NCI-H345 treated with DMSO at 0.1 percent for 48 hours (cell line): ENCODE measurements at regions not wholly inside any gene's neighbourhood (a gene's known extent, or its start where the extent isn't known, plus 50 kb on each side); places are given as distances from the start of the nearest gene placed in this dataset.

ENCODE experiments used
- DNase-seq: peaks from one replicate; lab custom pipeline; 2025; ENCODE audit not compliant: unreplicated experiment; lab: John Stamatoyannopoulos, UW

- DNase-seq = no peak
Measured at GRCh38 chrX:39836802-39837420, 260.8 kb downstream of the BCOR start.

GRCh38 chrX:39837688-39838087 lies 260.1 kb downstream of the BCOR start:
- no peak for DNase-seq

GRCh38 chrX:39839371-39839770 lies 258.4 kb downstream of the BCOR start:
- DNase-seq = no peak

- peak; percentile 24 for DNase-seq
Measured at GRCh38 chrX:39840133-39840532, 257.6 kb downstream of the BCOR start.

GRCh38 chrX:39840581-39841093 lies 257.1 kb downstream of the BCOR start:
- no peak for DNase-seq

- no peak for DNase-seq
Measured at GRCh38 chrX:39841604-39842003, 256.2 kb downstream of the BCOR start.

GRCh38 chrX:39842281-39842973 lies 255.3 kb downstream of the BCOR start:
- DNase-seq = no peak

GRCh38 chrX:39843318-39843717 lies 254.4 kb downstream of the BCOR start:
- no peak for DNase-seq

- DNase-seq = no peak
Measured at GRCh38 chrX:39845233-39845632, 252.5 kb downstream of the BCOR start.

- DNase-seq = no peak
Measured at GRCh38 chrX:39846460-39846859, 251.3 kb downstream of the BCOR start.

GRCh38 chrX:39848243-39848642 lies 249.5 kb downstream of the BCOR start:
- no peak for DNase-seq

GRCh38 chrX:39848900-39849299 lies 248.9 kb downstream of the BCOR start:
- DNase-seq = no peak

GRCh38 chrX:39850209-39850608 lies 247.5 kb downstream of the BCOR start:
- DNase-seq = no peak

- no peak for DNase-seq
Measured at GRCh38 chrX:39850630-39851152, 247.1 kb downstream of the BCOR start.

- DNase-seq = no peak
Measured at GRCh38 chrX:39851745-39852455, 245.9 kb downstream of the BCOR start.

GRCh38 chrX:39852491-39852890 lies 245.3 kb downstream of the BCOR start:
- DNase-seq = no peak

- DNase-seq = no peak
Measured at GRCh38 chrX:39853417-39854030, 244.2 kb downstream of the BCOR start.

GRCh38 chrX:39854772-39855747 lies 242.7 kb downstream of the BCOR start:
- DNase-seq = no peak

GRCh38 chrX:39855748-39856129 lies 242.0 kb downstream of the BCOR start:
- peak; percentile 70 for DNase-seq

- DNase-seq = no peak
Measured at GRCh38 chrX:39856472-39857121, 241.2 kb downstream of the BCOR start.
